ENCODE measurements at regions not wholly inside any gene's neighbourhood (a gene's known extent, or its start where the extent isn't known, plus 50 kb on each side); places are given as distances from the start of the nearest gene placed in this dataset.

DNA sequence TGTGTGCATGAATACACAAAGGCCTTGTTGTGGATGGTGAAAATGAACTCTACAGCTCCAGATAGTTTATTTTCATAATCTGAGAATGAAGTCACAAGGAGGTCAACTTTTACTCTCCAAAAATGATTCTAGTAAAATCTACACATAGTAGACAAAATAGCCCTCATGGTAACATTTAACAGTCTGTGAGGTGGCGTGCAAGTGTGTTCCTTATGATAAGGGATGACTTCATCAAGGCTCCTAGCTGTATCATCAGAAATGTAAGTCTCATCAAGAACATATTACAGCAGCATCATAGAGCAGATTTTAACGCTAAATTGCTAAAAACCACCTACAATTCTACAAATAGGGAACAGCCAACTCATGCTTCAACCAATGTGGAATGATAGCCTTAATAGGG, 72.3 kb upstream of the RIOK3 start:
- peak; percentile 28 for ATAC-seq (ENCODE audit: low read depth)
- intact Hi-C loops (cut with micrococcal nuclease) = no loop called here
- no peaks in the 10 kb centered on the region for H3K9me3 ChIP-seq (ENCODE audit: control insufficient read depth, insufficient read depth, low read length)
- H3K36me3 ChIP-seq (ENCODE audit: control insufficient read depth, insufficient read depth, low read length) = peaks cover 2% of the 10 kb centered on the region; the same call in 1 of the 2 replicates
- TF ChIP-seq NFE2L2 (IDR thresholded peaks at IDR 0.05; ENCODE audit: low read depth, low read length) (0 out of 2 replicates have a peak, but pooled peaks have one; percentile 43), MAFK (IDR thresholded peaks at IDR 0.05; ENCODE audit: low read depth, low read length) (peak; percentile 69), MAZ (IDR thresholded peaks at IDR 0.05; ENCODE audit: borderline replicate concordance, low read depth, low read length) (no peak), CEBPB (IDR thresholded peaks at IDR 0.05; ENCODE audit: low read depth, low read length) (0 out of 2 replicates have a peak, but pooled peaks have one; percentile 37), FOS (IDR thresholded peaks at IDR 0.05; ENCODE audit: low read depth, low read length) (peak; percentile 36; the same call in 1 of the 2 replicates), RCOR1 (IDR thresholded peaks at IDR 0.05; ENCODE audit: insufficient replicate concordance, low read length) (no peak), SMC3 (IDR thresholded peaks at IDR 0.05; ENCODE audit: low read depth, low read length) (no peak), BHLHE40 (IDR thresholded peaks at IDR 0.05; ENCODE audit: low read depth, low read length) (peak; percentile 41; the same call in 1 of the 2 replicates), POLR2A (IDR thresholded peaks at IDR 0.05; ENCODE audit: low read depth, low read length) (no peak), RAD21 (IDR thresholded peaks at IDR 0.05; ENCODE audit: low read length) (no peak)
- TF ChIP-seq, protein P1, sequence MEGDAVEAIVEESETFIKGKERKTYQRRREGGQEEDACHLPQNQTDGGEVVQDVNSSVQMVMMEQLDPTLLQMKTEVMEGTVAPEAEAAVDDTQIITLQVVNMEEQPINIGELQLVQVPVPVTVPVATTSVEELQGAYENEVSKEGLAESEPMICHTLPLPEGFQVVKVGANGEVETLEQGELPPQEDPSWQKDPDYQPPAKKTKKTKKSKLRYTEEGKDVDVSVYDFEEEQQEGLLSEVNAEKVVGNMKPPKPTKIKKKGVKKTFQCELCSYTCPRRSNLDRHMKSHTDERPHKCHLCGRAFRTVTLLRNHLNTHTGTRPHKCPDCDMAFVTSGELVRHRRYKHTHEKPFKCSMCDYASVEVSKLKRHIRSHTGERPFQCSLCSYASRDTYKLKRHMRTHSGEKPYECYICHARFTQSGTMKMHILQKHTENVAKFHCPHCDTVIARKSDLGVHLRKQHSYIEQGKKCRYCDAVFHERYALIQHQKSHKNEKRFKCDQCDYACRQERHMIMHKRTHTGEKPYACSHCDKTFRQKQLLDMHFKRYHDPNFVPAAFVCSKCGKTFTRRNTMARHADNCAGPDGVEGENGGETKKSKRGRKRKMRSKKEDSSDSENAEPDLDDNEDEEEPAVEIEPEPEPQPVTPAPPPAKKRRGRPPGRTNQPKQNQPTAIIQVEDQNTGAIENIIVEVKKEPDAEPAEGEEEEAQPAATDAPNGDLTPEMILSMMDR (conservative IDR thresholded peaks at IDR 0.05; ENCODE audit: low read depth, low read length) = no peak
- TF ChIP-seq, protein P2, sequence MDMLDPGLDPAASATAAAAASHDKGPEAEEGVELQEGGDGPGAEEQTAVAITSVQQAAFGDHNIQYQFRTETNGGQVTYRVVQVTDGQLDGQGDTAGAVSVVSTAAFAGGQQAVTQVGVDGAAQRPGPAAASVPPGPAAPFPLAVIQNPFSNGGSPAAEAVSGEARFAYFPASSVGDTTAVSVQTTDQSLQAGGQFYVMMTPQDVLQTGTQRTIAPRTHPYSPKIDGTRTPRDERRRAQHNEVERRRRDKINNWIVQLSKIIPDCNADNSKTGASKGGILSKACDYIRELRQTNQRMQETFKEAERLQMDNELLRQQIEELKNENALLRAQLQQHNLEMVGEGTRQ (IDR thresholded peaks at IDR 0.05; ENCODE audit: low read depth, low read length) = no peak
- WGBS, 2 experiments (ENCODE audit: extremely low coverage in 2 of 2, insufficient read length in 1 of 2) = no CpG with 5 or more reads among the region's 2 CpGs
- peak overlapping the region; percentile 88 for H2BK5ac ChIP-seq (ENCODE audit: low read depth, low read length, poor library complexity, severe bottlenecking)
- DNase-seq = peak; percentile 94
- no peak overlapping the region; the same call in 1 of the 2 replicates for H2AK5ac ChIP-seq (ENCODE audit: low read depth, low read length)
- no TSS peak for BruUV-seq (replicated peaks)
- peak overlapping the region in 1 of 2 experiments; percentile 18; a peak in 1 of 4 replicates for H4K8ac ChIP-seq (ENCODE audit: low read depth in 2 of 2, low read length in 2 of 2)
- no peaks in the 10 kb centered on the region for H3K27me3 ChIP-seq (ENCODE audit: control insufficient read depth, insufficient read depth, low read length)
- H3K9ac ChIP-seq (ENCODE audit: low read depth, low read length) = no peak overlapping the region
- peak overlapping the region; percentile 44; the same call in 1 of the 2 replicates for H3K4ac ChIP-seq (ENCODE audit: low read depth, low read length)
- H3K18ac ChIP-seq (ENCODE audit: low read depth, low read length) = no peak overlapping the region
- H3K23ac ChIP-seq (ENCODE audit: low read depth, low read length) = no peak overlapping the region; the same call in 1 of the 2 replicates
- H2BK120ac ChIP-seq (ENCODE audit: low read depth, low read length) = peak overlapping the region; percentile 82
- no peak overlapping the region for H3K4me2 ChIP-seq (ENCODE audit: low read depth, low read length)
- H3K9me1 ChIP-seq (ENCODE audit: insufficient read depth, low read length) = peaks cover 13% of the 10 kb centered on the region
- 0 out of 2 replicates have a peak, but pooled peaks cover 3% of the 10 kb centered on the region for H4K20me1 ChIP-seq (ENCODE audit: insufficient read depth, low read length)
- CTCF ChIA-PET = interaction anchor here (1.0 kb wide), 1 partner anchor 349 kb away, joined by 7 read pairs; no protein-coding TSS in a partner anchor
- no peak overlapping the region for H2AFZ ChIP-seq (replicated peaks; ENCODE audit: low read length, poor library complexity)
- POLR2A ChIA-PET (ENCODE audit: unreplicated experiment) = no interaction called here
- dilution Hi-C loops (cut with HindIII; ENCODE audit: low sequenced_read_pairs, unreplicated experiment) = no loop called here
- H2BK15ac ChIP-seq (ENCODE audit: low read depth, low read length) = no peak overlapping the region
- peaks cover 12% of the 10 kb centered on the region for H3K4me1 ChIP-seq (ENCODE audit: control insufficient read depth, insufficient read depth, low read length)
- H4K91ac ChIP-seq (ENCODE audit: insufficient read depth, low read depth, low read length) = no peak overlapping the region
- H2BK20ac ChIP-seq (ENCODE audit: low read depth, low read length) = peak overlapping the region; percentile 11; the same call in 1 of the 2 replicates
- no peak overlapping the region for H3K27ac ChIP-seq (ENCODE audit: insufficient read depth, low read length)
- in situ Hi-C loops (cut with MboI; ENCODE audit: low sequenced_read_pairs) = no loop called here
- no peak overlapping the region for H2AK9ac ChIP-seq (replicated peaks; ENCODE audit: low read depth, low read length, poor library complexity)
- no peak overlapping the region for H4K5ac ChIP-seq (ENCODE audit: low read depth, low read length)
- no peak overlapping the region for H3K14ac ChIP-seq (replicated peaks; ENCODE audit: low read depth, low read length)
- no peak overlapping the region for H3K4me3 ChIP-seq (ENCODE audit: insufficient read depth, low read depth, low read length)
- H3K79me1 ChIP-seq (ENCODE audit: low read depth in 1 of 2, low read length in 2 of 2) = peaks cover 0 to 5% of the 10 kb centered on the region in 2 experiments; a peak in 1 of 4 replicates
- no peak overlapping the region for H3K56ac ChIP-seq (ENCODE audit: extremely low read depth, insufficient read depth, low read length)

Data from IMR-90 (cell line).